ENCODE measurements at regions not wholly inside any gene's neighbourhood (a gene's known extent, or its start where the extent isn't known, plus 50 kb on each side); places are given as distances from the start of the nearest gene placed in this dataset.

GRCh38 chr2:104332731-104333130 lies 521.2 kb upstream of the POU3F3 start:
- 35 to 45% (median 36%) methylated on average over 3 of the region's 3 CpGs for whole genome bisulfite sequencing, 4 donors
- TF ChIP-seq CTCF (IDR thresholded peaks at IDR 0.05) (no peak), POLR2A (IDR thresholded peaks at IDR 0.05) (no peak)

GRCh38 chr2:104337869-104338268 lies 516.0 kb upstream of the POU3F3 start:
- Histone ChIP-seq H3K4me3 (no peak overlapping the region), H3K27me3 (no peaks in the 10 kb centered on the region), H3K4me1 (no peaks in the 10 kb centered on the region), H3K36me3 (no peaks in the 10 kb centered on the region), H3K27ac (no peak overlapping the region), H3K9me3 (no peaks in the 10 kb centered on the region)
- no peak for DNase-seq
- TF ChIP-seq POLR2A (IDR thresholded peaks at IDR 0.05) (no peak), CTCF (IDR thresholded peaks at IDR 0.05) (no peak)
- 12 to 53% (median 24%) methylated on average over 1 to 2 of the region's 2 CpGs for WGBS, 4 donors
- no peak for ATAC-seq
- intact Hi-C loops (cut with DNase I), result no loop called here

More at GRCh38 chr2:104332731-104333130, 521.2 kb upstream of the POU3F3 start:
- no peaks in the 10 kb centered on the region for H3K27me3 ChIP-seq
- DNase-seq, result no peak
- H3K4me3 ChIP-seq, result no peak overlapping the region
- no peaks in the 10 kb centered on the region for H3K9me3 ChIP-seq
- no peak for ATAC-seq
- no peak overlapping the region for H3K27ac ChIP-seq
- H3K4me1 ChIP-seq, result no peaks in the 10 kb centered on the region
- no peaks in the 10 kb centered on the region for H3K36me3 ChIP-seq
- intact Hi-C loops (cut with DNase I), result no loop called here

GRCh38 chr2:104340162-104340561 lies 513.8 kb upstream of the POU3F3 start:
- TF ChIP-seq CTCF (IDR thresholded peaks at IDR 0.05) (no peak), POLR2A (IDR thresholded peaks at IDR 0.05) (no peak)
- H3K36me3 ChIP-seq, result no peaks in the 10 kb centered on the region
- DNase-seq, result no peak
- no peaks in the 10 kb centered on the region for H3K9me3 ChIP-seq
- WGBS, 4 donors, result 89 to 90% (median 89%) methylated on average over 4 of the region's 4 CpGs
- ATAC-seq, result no peak
- H3K27ac ChIP-seq, result no peak overlapping the region
- H3K27me3 ChIP-seq, result peaks cover 0 to 10% (median 0%) of the 10 kb centered on the region in 9 donors
- no peak overlapping the region for H3K4me3 ChIP-seq
- H3K4me1 ChIP-seq, result no peaks in the 10 kb centered on the region
- intact Hi-C loops (cut with DNase I), result no loop called here

GRCh38 chr2:104340879-104341828 lies 512.8 kb upstream of the POU3F3 start:
- DNase-seq, result no peak
- Histone ChIP-seq H3K36me3 (no peaks in the 10 kb centered on the region), H3K4me1 (no peaks in the 10 kb centered on the region), H3K27me3 (peaks cover 0 to 11% (median 0%) of the 10 kb centered on the region in 9 donors), H3K9me3 (no peaks in the 10 kb centered on the region), H3K27ac (no peak overlapping the region), H3K4me3 (no peak overlapping the region)
- 43 to 67% (median 57%) methylated on average over 2 of the region's 2 CpGs for WGBS, 4 donors
- no peak for ATAC-seq
- intact Hi-C loops (cut with DNase I), result no loop called here
- no peak for TF ChIP-seq POLR2A (IDR thresholded peaks at IDR 0.05)
- no peak for TF ChIP-seq CTCF (IDR thresholded peaks at IDR 0.05)
